Activated gamma-delta T cell treated with anti-CD3 and anti-CD28 coated beads, Interleukin-2, amount 50 U/mL, for 16 hours (primary cell): ENCODE measurements at regions not wholly inside any gene's neighbourhood (a gene's known extent, or its start where the extent isn't known, plus 50 kb on each side); places are given as distances from the start of the nearest gene placed in this dataset.

Experiments used
- DNase-seq: peaks from one replicate; pipeline ENCODE4 v3.0.0-alpha.2; 2020; ENCODE audit warnings: low read depth

GRCh38 chr4:11487868-11488544 lies 59.3 kb upstream of the HS3ST1 start:
- DNase-seq: no peak

- DNase-seq: no peak
Measured at GRCh38 chr4:11487139-11487538, 58.4 kb upstream of the HS3ST1 start.

- no peak for DNase-seq
Measured at GRCh38 chr4:11485926-11486325, 57.2 kb upstream of the HS3ST1 start.

GRCh38 chr4:11484531-11484930 lies 55.8 kb upstream of the HS3ST1 start:
- DNase-seq: no peak

GRCh38 chr4:11483046-11483445 lies 54.4 kb upstream of the HS3ST1 start:
- no peak for DNase-seq

- DNase-seq: no peak
Measured at GRCh38 chr4:11480683-11481082, 52.0 kb upstream of the HS3ST1 start.
